ENCODE measurements at regions not wholly inside any gene's neighbourhood (a gene's known extent, or its start where the extent isn't known, plus 50 kb on each side); places are given as distances from the start of the nearest gene placed in this dataset.
"Not testable (repeated sequence)": the region's sequence is repeated elsewhere in the genome, so short reads cannot be mapped to it uniquely, and the experiment has no call there.

GRCh38 chr4:181083757-181084361 lies 1159.3 kb upstream of the TENM3 start:
- no peak for DNase-seq

DNA sequence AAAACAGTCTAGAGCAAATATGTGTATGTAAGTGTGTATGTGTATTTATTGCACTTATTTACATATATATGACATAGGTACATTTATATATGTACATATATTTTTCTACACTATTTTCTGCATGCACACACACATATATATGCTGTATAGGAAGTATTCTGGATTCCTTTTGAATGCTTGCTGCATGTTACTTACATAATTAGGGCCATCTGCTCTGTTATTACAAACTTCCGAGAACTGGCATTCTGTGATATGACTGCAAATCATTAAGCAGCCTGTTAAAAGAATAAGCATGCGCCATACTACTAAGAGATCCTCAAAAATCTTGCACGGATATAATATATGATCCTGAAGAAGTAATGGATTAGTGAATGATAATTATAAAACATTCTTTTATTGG lies 1157.6 kb upstream of the TENM3 start:
- DNase-seq, result no peak

GRCh38 chr4:181105487-181105886 lies 1137.7 kb upstream of the TENM3 start:
- no peak for DNase-seq

- no peak for DNase-seq
These were observed 1136.8 kb upstream of the TENM3 start for GRCh38 chr4:181106398-181106797.

DNA sequence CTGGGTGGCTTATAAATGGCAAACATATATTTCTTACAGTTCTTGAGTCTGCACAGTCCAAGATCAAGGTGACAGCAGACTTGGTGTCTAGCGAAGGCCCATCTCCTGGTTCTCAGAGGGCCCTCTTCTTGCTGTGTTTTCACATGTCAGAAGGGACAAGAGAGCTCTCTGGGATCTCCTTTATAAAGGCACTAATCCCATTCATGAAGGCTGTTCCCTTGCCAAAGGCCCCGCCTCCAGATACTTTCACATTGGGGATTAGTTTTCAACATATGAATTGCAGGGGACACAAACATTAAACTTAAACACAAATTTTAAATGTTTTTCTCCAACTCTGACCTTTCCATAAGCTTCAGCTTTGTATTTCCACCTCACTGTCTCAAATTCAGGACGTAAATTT lies 1135.0 kb upstream of the TENM3 start:
- no peak for DNase-seq

GRCh38 chr4:181119186-181119585 lies 1124.0 kb upstream of the TENM3 start:
- DNase-seq, result no peak

- no peak for DNase-seq
These were observed 1121.5 kb upstream of the TENM3 start for GRCh38 chr4:181121733-181122132.

GRCh38 chr4:181127171-181127570 lies 1116.0 kb upstream of the TENM3 start:
- no peak for DNase-seq

DNA sequence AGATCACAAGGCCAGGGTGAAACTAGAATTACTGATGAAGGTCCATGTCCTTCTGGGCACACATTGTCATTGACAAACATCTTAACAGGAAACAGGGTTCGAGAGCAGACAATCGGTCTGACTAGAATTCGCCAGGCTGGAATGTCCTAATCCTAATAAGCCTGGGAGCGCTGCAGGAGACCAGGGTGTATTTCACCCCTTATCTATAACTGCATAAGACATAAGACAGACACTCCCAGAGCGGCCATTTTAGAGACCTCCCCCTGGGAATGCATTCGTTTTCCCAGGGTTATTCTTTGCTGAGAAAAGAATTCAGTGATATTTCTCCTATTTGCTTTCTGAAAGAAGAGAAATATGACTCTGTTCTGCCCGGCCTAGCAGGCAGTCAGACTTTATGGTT lies 1112.9 kb upstream of the TENM3 start:
- DNase-seq, result not testable (repeated sequence)

DNA sequence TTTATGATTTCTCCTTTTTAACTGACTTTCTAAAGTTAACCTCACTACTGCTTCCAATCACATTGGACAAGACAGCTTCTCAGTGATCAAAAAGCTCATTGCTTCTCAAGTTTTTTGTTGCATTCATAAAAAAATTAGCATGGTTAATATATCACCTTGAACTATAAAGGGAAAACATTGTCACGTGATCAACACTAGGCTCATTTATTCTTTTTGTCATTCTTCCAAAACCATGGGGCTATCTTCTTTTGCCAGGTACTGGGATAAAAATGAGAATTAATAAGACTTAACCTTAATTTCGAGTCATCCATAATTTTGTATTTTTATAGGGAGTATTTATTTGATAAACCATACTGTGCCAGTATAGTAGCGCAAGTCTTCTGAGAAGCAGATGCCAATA lies 1105.9 kb upstream of the TENM3 start:
- DNase-seq, result no peak

GRCh38 chr4:181138116-181138515 lies 1105.1 kb upstream of the TENM3 start:
- DNase-seq, result no peak

DNA sequence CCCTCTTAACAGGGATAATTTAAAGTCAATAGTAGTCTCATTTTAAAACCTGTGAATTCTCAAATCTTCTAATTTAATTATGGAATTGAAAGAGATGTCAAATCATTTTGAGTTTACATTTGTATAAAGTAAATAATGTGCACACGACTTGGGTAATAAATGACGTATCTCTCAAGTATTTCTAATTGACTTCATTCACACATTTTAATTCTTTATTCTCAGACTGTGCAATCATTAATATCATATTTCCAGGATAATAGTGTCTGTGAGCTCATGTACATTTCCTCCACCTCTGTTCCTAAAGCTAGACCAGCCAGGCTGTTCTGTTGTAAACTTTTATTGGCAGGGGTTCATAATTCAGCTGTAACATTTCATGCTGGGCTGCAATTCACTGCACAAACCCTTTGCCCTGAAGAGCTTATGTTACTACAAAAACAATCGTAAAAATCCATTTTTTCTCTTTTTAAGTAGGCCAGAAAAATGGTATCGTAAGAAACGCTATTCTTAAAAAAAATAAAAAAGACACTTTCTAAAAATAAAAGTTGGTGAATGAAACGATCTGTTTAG lies 1103.1 kb upstream of the TENM3 start:
- DNase-seq, result no peak

DNA sequence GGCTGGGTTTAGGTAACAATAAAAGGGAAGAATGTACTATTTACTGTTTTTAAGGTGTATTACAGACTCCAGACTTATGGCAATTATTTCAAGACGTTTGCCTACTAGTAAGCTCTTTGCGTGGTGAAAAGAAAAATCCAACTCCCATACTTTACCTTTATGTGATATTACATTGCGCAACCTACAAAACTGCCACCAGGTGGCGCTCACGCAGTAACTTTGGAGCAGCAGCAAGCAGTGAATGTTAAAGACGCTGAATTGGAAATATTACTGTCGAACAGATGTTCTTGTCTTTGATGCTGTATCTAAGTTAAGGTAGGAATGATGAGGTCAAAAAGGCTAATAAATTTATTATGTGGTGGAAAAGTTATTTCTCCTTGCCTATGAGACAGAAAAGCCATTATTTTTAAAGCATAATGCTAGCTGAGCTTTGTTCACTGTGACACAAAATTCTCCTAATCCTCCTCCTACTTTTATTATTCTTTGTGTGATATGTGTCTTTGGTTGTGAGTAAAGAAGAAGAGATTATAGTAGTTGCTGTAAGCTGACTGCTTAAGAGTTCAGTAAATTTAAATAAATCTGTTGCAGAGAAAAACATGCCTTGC lies 1099.8 kb upstream of the TENM3 start:
- peak; percentile 32 to 71 for DNase-seq

DNA sequence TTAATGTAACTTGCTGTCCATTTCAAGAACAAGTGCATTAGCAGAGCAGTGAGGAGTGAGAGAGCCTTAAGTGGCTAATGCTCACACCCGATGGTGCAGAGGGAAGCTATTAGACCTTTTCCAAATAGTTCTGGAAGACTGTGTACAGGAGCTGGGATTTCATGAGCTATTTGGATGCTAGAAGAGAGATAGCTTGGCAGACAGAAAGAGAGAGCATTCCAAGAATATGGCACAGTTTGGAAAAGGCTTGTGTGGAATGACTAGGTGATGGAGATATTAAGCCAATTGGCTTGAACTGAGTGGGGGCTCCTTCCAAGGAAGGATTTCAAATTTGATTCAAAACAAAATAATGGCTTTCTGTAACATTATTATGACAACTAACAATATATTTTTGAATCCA lies 1097.2 kb upstream of the TENM3 start:
- no peak for DNase-seq

DNA sequence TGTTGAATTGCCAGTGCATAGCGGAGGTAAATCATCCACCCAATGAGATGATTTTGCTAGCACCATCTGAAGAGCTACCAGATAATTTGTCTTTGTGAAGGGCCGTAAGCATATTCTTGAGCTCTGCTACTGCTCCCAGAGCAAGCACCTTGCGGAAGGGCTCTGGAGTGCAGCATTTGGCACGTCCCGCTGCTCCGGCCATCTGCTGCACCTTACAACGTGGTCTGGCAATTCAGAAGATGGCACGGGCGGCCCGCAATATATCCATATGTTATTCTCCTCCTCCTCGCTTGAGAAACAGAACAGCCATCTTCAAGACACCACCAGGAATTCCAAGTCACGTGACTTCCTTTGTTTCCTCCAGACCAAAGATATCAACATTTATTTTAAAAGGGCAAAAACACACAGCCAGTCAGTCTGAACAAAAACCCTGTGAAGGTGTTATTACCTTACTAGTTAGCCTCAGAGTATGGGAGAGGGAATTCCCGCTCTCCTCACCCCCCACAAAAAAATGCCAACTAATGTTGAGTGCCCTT lies 1095.7 kb upstream of the TENM3 start:
- no peak for DNase-seq

DNA sequence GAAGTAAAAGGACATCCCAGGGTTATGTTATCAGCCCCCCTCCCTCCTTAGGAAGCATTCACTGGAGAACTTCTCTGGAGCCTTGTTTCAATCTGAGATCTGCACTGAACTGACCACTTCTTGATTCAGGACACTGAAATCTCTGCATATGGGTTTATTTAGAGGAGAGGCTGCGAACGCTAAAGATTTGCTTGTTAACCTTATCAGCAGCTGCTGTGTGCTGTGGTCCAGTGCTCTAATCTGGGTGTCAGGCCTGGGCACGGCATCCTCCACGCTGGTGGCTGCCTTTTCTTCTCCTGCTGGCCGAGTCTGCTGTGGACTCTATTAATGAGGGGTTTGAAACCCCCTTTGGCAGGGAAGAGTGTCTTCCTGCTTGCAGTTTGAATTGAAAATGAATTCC lies 1094.7 kb upstream of the TENM3 start:
- DNase-seq, result no peak

DNA sequence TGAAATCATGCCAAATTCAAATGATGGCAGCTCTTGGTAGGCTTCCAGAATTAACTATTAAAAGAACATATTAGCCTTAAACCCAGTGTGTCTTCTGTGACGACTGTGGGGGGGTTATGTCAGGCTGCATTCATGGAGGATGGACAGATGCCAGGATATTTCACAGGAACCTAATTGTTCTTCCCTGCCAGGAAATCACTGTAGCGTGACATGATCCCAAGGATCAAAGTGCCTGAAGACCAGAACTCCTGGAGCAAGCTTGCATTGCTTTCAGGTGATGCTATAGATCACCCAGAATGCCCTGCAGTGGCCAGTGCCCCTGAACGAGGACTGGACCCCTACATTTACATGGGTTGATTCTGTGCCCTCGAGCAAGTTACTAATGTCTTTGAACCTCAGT lies 1093.0 kb upstream of the TENM3 start:
- DNase-seq, result no peak

GRCh38 chr4:181151856-181152255 lies 1091.3 kb upstream of the TENM3 start:
- DNase-seq, result no peak

- DNase-seq, result no peak
These were observed 1085.6 kb upstream of the TENM3 start for GRCh38 chr4:181157647-181158046.

GRCh38 chr4:181158971-181159370 lies 1084.2 kb upstream of the TENM3 start:
- DNase-seq, result no peak

GRCh38 chr4:181161669-181162068 lies 1081.5 kb upstream of the TENM3 start:
- no peak for DNase-seq

DNA sequence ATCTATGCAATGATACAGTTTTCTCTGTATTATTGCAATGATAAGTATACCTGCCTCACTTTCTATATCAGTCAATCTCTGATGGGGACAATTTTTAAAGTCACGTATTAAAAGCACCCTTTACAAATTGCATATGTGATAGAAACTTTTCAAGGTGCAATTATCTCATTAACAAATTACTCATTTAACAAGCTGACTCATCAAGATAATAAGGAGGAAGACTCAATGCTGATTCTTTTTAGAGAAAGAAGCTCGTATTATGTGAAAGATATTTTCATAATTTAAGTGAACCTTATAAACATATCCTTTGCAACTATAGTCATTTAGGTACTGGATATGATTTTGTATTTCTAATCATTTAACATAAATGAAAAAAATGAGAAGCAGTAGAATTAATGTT lies 1080.9 kb upstream of the TENM3 start:
- DNase-seq, result no peak

GRCh38 chr4:181162676-181163075 lies 1080.5 kb upstream of the TENM3 start:
- DNase-seq, result no peak

DNA sequence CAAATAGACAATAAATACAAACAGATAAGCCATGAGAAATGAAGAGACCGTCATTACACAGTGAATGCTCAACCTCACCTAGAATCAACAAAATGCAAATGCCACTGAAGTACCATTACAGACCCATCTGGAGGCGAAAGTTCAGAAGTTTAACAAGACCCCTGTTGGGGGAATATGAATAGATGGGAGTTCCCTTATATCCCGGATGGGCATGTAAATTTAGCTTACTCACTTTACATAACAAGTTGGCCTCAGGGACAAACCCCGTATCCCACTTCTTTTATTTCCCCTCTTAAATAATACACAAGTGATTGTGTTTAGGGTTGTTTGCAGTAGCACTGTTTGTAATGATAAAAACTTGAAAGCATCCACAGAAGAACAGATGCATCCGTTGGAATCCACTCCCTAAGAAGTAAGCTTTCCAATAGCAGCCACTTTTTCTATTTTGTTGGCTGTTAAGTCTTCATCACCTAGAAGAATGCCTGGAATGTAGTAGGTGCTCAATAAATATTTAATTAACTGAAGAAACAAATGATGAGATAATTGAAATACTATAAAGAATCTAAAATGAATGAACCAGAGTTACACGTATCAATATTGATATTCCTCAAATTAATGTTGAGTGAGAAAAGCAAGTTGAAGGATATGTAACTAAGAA lies 1076.3 kb upstream of the TENM3 start:
- peak in 1 of 2 experiments; percentile 7 for DNase-seq

Measured in NCI-H526 (cell line).